Peyer's patch (tissue), 4 donors: ENCODE measurements at regions not wholly inside any gene's neighbourhood (a gene's known extent, or its start where the extent isn't known, plus 50 kb on each side); places are given as distances from the start of the nearest gene placed in this dataset.

Experiments used
- DNase-seq, 3 donors: peaks; one replicate each; pipeline ENCODE4 v3.0.0-alpha.2; 2017 to 2019
- H3K27ac ChIP-seq, 4 donors: fragments of 200-600 bp; sonication (generic); one replicate each; pipeline ENCODE4 v1.5.1; 2016 to 2019
- H3K27me3 ChIP-seq, 2 donors: fragments of 200-600 bp; sonication (generic); one replicate each; pipeline ENCODE4 v1.5.1; 2019
- H3K36me3 ChIP-seq, 3 donors: fragments of 200-600 bp; sonication (generic); one replicate each; pipeline ENCODE4 v1.5.1; 2016 to 2019
- H3K4me1 ChIP-seq, 4 donors: fragments of 200-600 bp; sonication (generic); one replicate each; pipeline ENCODE4 v1.5.1; 2016 to 2019
- H3K4me3 ChIP-seq, 4 donors: fragments of 200-600 bp; sonication (generic); 1 replicate in 3 of 4; 2 replicates in 1 of 4; pipeline ENCODE4 v1.5.1; 2016 to 2019; ENCODE audit warnings: mild to moderate bottlenecking in 1 of 4
- H3K9me3 ChIP-seq, 4 donors: fragments of 200-600 bp; sonication (generic); one replicate each; pipeline ENCODE4 v1.5.1; 2016 to 2019; ENCODE audit warnings: mild to moderate bottlenecking in 1 of 4
- POLR2A ChIP-seq, 2 donors: fragments of 450-650 bp; IDR thresholded peaks; one replicate each; pipeline ENCODE4 v1.5.1; 2017; ENCODE audit warnings: antibody characterized with exemption in 2 of 2, mild to moderate bottlenecking in 2 of 2, moderate library complexity in 2 of 2
- TF ChIP-seq, protein P1 (sequence below), 6 experiments: fragments of 450-650 bp in 4 of 6; fragments of 200-600 bp in 2 of 6; sonication (generic) in 1 of 6; IDR thresholded peaks; one replicate each; pipeline ENCODE4 v1.5.1; 2017 to 2019; ENCODE audit warnings: antibody characterized with exemption in 6 of 6, mild to moderate bottlenecking in 3 of 6, moderate library complexity in 1 of 6

DNA sequence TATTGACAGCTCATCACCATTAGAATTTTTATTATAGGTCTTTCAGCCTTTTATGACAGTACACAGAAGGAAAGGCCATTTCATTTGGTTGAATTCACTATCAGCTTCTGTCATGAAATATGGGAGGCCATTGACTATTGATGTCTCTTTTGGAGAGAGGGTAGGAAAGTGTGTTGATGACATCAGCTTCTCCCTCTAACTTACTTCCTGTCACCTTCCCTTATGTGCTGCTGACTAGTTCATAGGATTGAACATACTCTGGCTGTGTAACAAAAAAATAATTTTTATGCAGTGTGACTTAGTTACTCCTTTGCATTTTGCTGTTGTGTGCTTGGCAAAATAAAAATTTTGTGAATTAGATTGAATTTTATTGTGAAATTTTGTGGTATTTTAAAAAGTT, 769.2 kb downstream of the METTL15 start:
- TF ChIP-seq, protein P1, sequence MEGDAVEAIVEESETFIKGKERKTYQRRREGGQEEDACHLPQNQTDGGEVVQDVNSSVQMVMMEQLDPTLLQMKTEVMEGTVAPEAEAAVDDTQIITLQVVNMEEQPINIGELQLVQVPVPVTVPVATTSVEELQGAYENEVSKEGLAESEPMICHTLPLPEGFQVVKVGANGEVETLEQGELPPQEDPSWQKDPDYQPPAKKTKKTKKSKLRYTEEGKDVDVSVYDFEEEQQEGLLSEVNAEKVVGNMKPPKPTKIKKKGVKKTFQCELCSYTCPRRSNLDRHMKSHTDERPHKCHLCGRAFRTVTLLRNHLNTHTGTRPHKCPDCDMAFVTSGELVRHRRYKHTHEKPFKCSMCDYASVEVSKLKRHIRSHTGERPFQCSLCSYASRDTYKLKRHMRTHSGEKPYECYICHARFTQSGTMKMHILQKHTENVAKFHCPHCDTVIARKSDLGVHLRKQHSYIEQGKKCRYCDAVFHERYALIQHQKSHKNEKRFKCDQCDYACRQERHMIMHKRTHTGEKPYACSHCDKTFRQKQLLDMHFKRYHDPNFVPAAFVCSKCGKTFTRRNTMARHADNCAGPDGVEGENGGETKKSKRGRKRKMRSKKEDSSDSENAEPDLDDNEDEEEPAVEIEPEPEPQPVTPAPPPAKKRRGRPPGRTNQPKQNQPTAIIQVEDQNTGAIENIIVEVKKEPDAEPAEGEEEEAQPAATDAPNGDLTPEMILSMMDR (IDR thresholded peaks at IDR 0.05): no peak
- TF ChIP-seq POLR2A (IDR thresholded peaks at IDR 0.05): no peak
- Histone ChIP-seq H3K9me3 (no peaks in the 10 kb centered on the region), H3K27me3 (no peaks in the 10 kb centered on the region), H3K4me3 (no peak overlapping the region), H3K4me1 (no peaks in the 10 kb centered on the region), H3K36me3 (no peaks in the 10 kb centered on the region), H3K27ac (no peak overlapping the region)
- no peak for DNase-seq

DNA sequence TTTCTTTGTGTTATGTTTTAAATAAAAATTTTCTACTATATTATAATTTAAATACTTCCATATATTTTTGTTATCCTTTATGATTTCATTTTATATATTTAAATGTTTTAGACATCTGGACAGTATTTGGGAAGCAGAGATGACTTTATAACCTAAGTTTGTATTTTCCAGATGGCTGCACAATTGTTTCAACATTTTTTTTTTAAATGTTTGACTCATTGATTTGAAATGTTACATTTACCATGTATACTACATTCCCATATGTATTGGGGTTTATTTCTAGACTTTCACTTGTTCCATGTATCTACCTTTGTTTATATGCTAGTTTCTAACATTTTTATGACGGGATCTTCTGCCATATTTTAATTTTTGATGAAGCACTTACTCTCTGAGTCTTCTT, 766.5 kb downstream of the METTL15 start:
- H3K27ac ChIP-seq: no peak overlapping the region
- H3K9me3 ChIP-seq: no peaks in the 10 kb centered on the region
- DNase-seq: no peak
- no peaks in the 10 kb centered on the region for H3K4me1 ChIP-seq
- TF ChIP-seq POLR2A (IDR thresholded peaks at IDR 0.05): no peak
- H3K27me3 ChIP-seq: no peaks in the 10 kb centered on the region
- no peak overlapping the region for H3K4me3 ChIP-seq
- H3K36me3 ChIP-seq: no peaks in the 10 kb centered on the region

DNA sequence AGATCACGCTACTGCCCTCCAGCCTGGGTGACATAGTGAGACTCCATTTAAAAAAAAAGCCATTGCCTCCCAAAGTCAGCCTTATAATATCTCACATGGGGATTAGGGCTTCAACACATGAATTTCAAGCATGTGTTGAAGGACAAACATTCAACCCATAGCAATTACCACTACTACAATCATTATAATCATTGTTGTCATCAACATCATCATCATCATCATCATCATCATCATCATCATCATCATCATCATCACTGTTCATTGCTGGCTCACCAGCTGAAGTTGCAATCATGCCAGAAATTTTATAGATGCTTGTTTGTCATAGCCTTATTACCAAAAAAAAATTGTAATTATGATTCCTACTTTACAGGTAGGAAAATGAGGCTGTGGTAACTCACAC, 762.9 kb downstream of the METTL15 start:
- H3K27ac ChIP-seq: no peak overlapping the region
- no peaks in the 10 kb centered on the region for H3K9me3 ChIP-seq
- no peak overlapping the region for H3K4me3 ChIP-seq
- no peak for DNase-seq
- TF ChIP-seq, protein P1 (IDR thresholded peaks at IDR 0.05): no peak
- no peak for TF ChIP-seq POLR2A (IDR thresholded peaks at IDR 0.05)
- H3K4me1 ChIP-seq: no peaks in the 10 kb centered on the region
- H3K27me3 ChIP-seq: no peaks in the 10 kb centered on the region
- no peaks in the 10 kb centered on the region for H3K36me3 ChIP-seq

DNA sequence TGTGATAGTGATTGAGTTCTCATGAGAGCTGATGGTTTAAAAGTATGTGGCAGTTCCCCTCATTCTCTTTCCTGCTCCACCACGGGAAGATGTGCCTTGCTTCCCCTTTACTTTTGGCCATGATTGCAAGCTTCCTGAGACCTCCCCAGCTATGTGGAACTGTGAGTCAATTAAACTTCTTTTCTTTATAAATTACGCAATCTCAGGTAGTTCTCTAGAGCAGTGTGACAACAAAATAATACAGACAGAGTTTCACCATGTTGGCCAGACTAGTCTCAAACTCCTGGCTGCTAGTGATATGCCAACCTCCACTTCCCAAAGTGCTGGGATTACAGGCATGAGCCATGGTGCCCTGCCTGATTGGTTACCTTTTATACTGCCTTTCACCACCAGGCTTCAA, 755.2 kb downstream of the METTL15 start:
- TF ChIP-seq, protein P1 (IDR thresholded peaks at IDR 0.05): no peak
- TF ChIP-seq POLR2A (IDR thresholded peaks at IDR 0.05): no peak
- Histone ChIP-seq H3K4me1 (no peaks in the 10 kb centered on the region), H3K9me3 (no peaks in the 10 kb centered on the region), H3K27me3 (no peaks in the 10 kb centered on the region), H3K4me3 (no peak overlapping the region), H3K27ac (no peak overlapping the region), H3K36me3 (no peaks in the 10 kb centered on the region)
- no peak for DNase-seq

DNA sequence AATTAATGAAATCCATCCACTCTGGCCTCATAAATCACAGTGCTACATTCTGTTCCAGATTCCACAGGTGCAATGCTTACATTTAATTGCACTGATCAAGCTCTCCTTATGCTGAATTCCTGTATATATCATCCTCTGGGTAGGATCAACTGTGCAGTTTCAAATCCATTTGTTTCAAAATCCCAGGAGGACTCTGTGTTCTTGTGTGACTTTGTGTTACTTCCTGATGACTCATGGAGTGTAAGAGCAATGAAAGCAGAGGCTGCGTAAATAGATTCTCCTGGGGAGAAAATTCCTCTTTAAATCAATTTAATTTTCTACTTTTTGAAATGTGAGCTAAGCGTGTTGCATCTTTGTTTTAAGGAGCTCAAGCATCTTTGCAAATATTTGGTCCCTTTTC, 752.7 kb downstream of the METTL15 start:
- no peak overlapping the region for H3K4me3 ChIP-seq
- DNase-seq: no peak

DNA sequence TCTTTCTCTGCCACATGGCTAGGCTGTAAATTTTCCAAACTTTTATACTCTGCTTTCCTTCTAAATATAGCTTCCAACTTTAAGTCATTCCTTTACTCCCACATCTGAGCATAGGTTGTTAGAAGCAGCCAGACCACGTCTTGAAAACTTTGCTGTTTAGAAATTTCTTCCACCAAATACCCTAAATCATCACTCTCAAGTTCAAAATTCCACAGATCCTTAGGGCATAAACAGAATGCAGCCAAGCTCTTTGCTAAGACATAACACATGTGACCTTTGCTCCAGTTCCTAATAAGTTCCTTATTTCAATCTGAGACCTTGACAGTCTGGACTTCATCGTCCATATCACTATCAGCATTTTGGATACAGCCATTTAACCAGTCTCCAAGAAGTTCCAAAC, 749.9 kb downstream of the METTL15 start:
- no peak for DNase-seq
- no peak overlapping the region for H3K27ac ChIP-seq
- H3K4me3 ChIP-seq: no peak overlapping the region
- no peak for TF ChIP-seq POLR2A (IDR thresholded peaks at IDR 0.05)
- TF ChIP-seq, protein P1 (IDR thresholded peaks at IDR 0.05): no peak
- no peaks in the 10 kb centered on the region for H3K27me3 ChIP-seq
- H3K4me1 ChIP-seq: no peaks in the 10 kb centered on the region
- H3K9me3 ChIP-seq: no peaks in the 10 kb centered on the region
- no peaks in the 10 kb centered on the region for H3K36me3 ChIP-seq

More for the DNA sequence above, 752.7 kb downstream of the METTL15 start:
- Histone ChIP-seq H3K9me3 (no peaks in the 10 kb centered on the region), H3K27me3 (no peaks in the 10 kb centered on the region), H3K27ac (no peak overlapping the region), H3K36me3 (no peaks in the 10 kb centered on the region), H3K4me1 (no peaks in the 10 kb centered on the region)
- no peak for TF ChIP-seq POLR2A (IDR thresholded peaks at IDR 0.05)
- TF ChIP-seq, protein P1 (IDR thresholded peaks at IDR 0.05): no peak
